GM13976 (cell line): ENCODE measurements at regions not wholly inside any gene's neighbourhood (a gene's known extent, or its start where the extent isn't known, plus 50 kb on each side); places are given as distances from the start of the nearest gene placed in this dataset.

Experiments used
- DNase-seq: peaks from one replicate; pipeline ENCODE4 v3.0.0; 2012; ENCODE audit warnings: low spot score
- CTCF ChIP-seq: IDR thresholded peaks from 2 replicates; pipeline ENCODE4 v1.5.1; 2012; ENCODE audit warnings: borderline replicate concordance, mild to moderate bottlenecking; ENCODE audit not compliant: insufficient read depth; ENCODE audit errors: extremely low read depth, missing control alignments, control extremely low read depth
- in situ Hi-C: fragments of 300-500 bp; cut with MboI; formaldehyde crosslinking; loops from one replicate; pipeline ENCODE4 v1.12.0; 2022; ENCODE audit warnings: low sequenced_read_pairs, mixed read lengths, inconsistent platforms; ENCODE audit not compliant: unreplicated experiment

- no peak for DNase-seq
- in situ Hi-C loops = no loop called here
- no peak for TF ChIP-seq CTCF
Observed at GRCh38 chr15:39427705-39428104, 153.2 kb upstream of the THBS1 start.

- in situ Hi-C loops = no loop called here
- DNase-seq = peak; percentile 24
- no peak for TF ChIP-seq CTCF
Observed at GRCh38 chr15:39429898-39430357, 151.0 kb upstream of the THBS1 start.

- in situ Hi-C loops = no loop called here
- no peak for DNase-seq
- no peak for TF ChIP-seq CTCF
Observed at GRCh38 chr15:39430389-39430788, 150.5 kb upstream of the THBS1 start.

GRCh38 chr15:39431376-39431775, 149.5 kb upstream of the THBS1 start:
- TF ChIP-seq CTCF = no peak
- DNase-seq = no peak
- in situ Hi-C loops = no loop called here

- no peak for TF ChIP-seq CTCF
- DNase-seq = no peak
- in situ Hi-C loops = no loop called here
Observed at GRCh38 chr15:39432026-39432425, 148.9 kb upstream of the THBS1 start.

- in situ Hi-C loops = no loop called here
- TF ChIP-seq CTCF = no peak
- DNase-seq = no peak
Observed at GRCh38 chr15:39432912-39433348, 147.9 kb upstream of the THBS1 start.

- no peak for TF ChIP-seq CTCF
- no peak for DNase-seq
- in situ Hi-C loops = no loop called here
Observed at GRCh38 chr15:39433376-39433775, 147.5 kb upstream of the THBS1 start.
